ENCODE measurements at regions not wholly inside any gene's neighbourhood (a gene's known extent, or its start where the extent isn't known, plus 50 kb on each side); places are given as distances from the start of the nearest gene placed in this dataset.

DNA sequence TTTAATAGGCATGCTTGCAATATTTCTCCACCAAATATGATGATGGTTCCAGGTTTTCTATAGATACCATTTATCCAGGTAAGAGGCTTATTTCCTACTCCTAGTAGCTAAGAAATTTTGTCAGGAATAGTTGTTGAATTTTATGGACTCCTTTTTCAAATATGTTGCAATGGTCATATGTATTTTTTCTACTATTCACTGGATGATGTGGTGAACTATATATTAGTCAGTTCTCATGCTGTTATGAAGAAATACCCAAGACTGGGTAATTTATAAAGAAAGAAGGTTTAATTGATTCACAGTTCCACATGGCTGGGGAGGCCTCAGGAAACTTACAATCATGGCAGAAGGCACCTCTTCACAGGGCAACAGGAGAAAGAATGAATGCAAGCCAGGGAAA is 141.1 kb upstream of the NR3C1 start:
- H3K9me3 ChIP-seq, result peaks cover 0 to 6% (median 1%) of the 10 kb centered on the region in 4 donors
- H3K4me1 ChIP-seq, result no peaks in the 10 kb centered on the region
- H3K27me3 ChIP-seq, result no peaks in the 10 kb centered on the region
- intact Hi-C loops (cut with DNase I; ENCODE audit: low total_unique reads), result no loop called here
- DNase-seq, result no peak
- no peak overlapping the region for H3K27ac ChIP-seq
- TF ChIP-seq EP300 (IDR thresholded peaks at IDR 0.05) (no peak), POLR2A (IDR thresholded peaks at IDR 0.05) (no peak), POLR2AphosphoS5 (IDR thresholded peaks at IDR 0.05) (no peak)
- TF ChIP-seq, protein P1, sequence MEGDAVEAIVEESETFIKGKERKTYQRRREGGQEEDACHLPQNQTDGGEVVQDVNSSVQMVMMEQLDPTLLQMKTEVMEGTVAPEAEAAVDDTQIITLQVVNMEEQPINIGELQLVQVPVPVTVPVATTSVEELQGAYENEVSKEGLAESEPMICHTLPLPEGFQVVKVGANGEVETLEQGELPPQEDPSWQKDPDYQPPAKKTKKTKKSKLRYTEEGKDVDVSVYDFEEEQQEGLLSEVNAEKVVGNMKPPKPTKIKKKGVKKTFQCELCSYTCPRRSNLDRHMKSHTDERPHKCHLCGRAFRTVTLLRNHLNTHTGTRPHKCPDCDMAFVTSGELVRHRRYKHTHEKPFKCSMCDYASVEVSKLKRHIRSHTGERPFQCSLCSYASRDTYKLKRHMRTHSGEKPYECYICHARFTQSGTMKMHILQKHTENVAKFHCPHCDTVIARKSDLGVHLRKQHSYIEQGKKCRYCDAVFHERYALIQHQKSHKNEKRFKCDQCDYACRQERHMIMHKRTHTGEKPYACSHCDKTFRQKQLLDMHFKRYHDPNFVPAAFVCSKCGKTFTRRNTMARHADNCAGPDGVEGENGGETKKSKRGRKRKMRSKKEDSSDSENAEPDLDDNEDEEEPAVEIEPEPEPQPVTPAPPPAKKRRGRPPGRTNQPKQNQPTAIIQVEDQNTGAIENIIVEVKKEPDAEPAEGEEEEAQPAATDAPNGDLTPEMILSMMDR (IDR thresholded peaks at IDR 0.05), result no peak
- no peak overlapping the region for H3K4me3 ChIP-seq
- H3K36me3 ChIP-seq, result no peaks in the 10 kb centered on the region

DNA sequence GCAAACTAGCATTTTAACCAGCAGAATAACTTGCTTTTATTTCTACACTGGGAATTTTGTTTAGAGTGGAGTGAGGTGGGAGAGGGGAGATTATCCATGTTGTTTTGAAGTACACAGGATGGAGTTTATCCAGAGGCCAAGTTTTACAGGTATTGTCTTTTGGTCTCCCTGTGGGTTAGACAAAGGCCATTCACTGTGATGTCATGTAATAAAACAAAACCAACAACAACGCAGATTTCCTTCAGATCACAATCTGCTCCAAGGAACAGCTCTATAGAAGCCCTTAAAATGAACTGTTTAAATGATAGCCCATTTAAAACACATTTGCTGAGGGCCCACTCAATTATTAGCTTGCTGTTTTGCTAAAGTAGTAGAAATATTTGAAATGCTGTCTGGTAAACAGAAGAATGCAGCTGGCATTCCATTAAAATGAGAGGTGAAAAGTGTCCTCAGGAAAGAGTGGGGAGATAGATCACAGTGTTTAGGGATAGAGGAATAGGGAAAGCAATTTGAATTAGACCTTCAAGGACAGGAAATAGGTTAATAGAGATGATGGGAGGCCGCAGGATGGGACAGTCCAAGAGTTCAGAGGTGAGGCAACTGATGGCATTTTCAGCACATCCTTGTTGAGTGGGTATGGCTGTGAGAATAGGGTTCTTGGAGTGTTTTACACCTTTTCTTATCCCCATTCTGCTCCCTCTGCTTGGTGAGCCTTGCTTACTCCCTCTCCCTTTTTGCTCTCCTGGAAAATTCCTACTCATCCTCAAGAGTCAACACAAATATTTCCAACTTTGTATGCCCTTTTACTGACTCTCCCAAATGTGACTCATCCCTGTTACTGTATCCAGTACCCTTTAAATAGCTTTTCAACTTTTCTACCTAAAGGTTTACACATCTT is 140.1 kb upstream of the NR3C1 start:
- Histone ChIP-seq H3K27ac (no peak overlapping the region), H3K36me3 (no peaks in the 10 kb centered on the region), H3K4me3 (no peak overlapping the region), H3K27me3 (no peaks in the 10 kb centered on the region), H3K4me1 (no peaks in the 10 kb centered on the region), H3K9me3 (peaks cover 0 to 15% (median 8%) of the 10 kb centered on the region in 4 donors)
- intact Hi-C loops (cut with DNase I; ENCODE audit: low total_unique reads), result no loop called here
- TF ChIP-seq, protein P1 (IDR thresholded peaks at IDR 0.05), result no peak
- no peak for DNase-seq
- WGBS, 5 donors, result 56 to 85% (median 73%) methylated on average over 2 of the region's 2 CpGs

DNA sequence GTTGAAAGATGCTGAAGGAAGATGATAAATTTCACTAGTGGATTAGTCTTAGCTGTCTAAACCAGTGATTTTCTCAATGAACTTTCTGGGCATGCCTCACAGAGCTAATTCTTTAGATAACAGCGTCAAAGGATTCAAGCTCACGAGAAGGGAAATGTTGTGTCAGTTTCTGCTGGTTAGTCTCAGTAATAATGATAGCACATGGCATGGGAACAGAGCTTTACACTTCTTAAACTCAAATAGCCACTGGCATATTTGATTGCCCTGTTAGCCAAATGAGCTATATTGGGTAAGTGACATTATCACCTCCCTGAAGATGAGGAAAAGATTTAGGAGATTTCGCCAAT is 139.3 kb upstream of the NR3C1 start:
- 60 to 71% (median 67%) methylated on average over 3 of the region's 3 CpGs for WGBS, 5 donors
- H3K27me3 ChIP-seq, result no peaks in the 10 kb centered on the region
- DNase-seq, result no peak
- TF ChIP-seq POLR2AphosphoS5 (IDR thresholded peaks at IDR 0.05), result no peak
- H3K4me3 ChIP-seq, result no peak overlapping the region
- intact Hi-C loops (cut with DNase I; ENCODE audit: low total_unique reads), result no loop called here
- H3K4me1 ChIP-seq, result no peaks in the 10 kb centered on the region
- no peaks in the 10 kb centered on the region for H3K36me3 ChIP-seq
- no peak overlapping the region for H3K27ac ChIP-seq
- H3K9me3 ChIP-seq, result peaks cover 0 to 15% (median 8%) of the 10 kb centered on the region in 4 donors

DNA sequence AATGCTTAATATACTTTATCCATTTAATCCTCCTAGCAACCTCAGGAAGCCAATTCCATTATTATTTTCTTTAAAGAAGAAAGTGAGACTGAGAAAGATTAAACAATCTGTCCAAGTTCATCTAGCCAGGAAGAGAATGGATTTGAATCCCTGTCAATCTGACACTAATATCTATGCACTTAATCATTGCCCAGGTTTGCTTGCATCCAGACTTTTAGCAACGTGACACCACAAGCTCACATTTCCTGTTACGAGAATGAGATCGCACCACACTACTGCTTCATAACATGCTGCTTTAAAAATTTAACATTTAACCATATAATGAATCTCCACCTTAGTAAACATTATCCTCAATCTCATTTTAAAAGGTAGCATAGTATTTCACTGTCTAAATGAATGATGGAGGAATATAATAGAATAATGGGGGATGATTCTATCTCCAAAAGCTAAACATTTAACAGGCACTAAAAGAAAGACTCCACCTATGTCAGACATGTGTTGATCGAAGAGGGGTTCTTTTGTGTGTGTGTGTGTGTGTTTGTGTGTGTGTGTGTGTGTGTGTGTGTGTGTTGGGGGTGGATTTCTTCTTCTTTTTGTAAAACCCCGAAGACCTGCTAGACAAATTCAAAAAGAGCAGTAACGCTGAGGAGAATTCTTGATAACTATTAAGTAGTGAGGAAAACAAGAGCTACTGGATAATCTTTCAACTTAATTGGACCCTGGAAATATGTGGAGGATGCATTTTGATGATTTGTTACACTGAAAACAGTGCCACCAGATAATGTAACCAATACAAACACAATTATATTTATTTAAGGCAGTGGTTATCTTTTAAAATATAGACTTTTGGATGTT is 138.7 kb upstream of the NR3C1 start:
- Histone ChIP-seq H3K36me3 (no peaks in the 10 kb centered on the region), H3K27me3 (no peaks in the 10 kb centered on the region), H3K9me3 (peaks cover 0 to 14% (median 8%) of the 10 kb centered on the region in 4 donors), H3K4me3 (no peak overlapping the region), H3K27ac (no peak overlapping the region), H3K4me1 (no peaks in the 10 kb centered on the region)
- TF ChIP-seq, protein P1 (IDR thresholded peaks at IDR 0.05), result no peak
- intact Hi-C loops (cut with DNase I; ENCODE audit: low total_unique reads), result no loop called here
- no peak for DNase-seq
- WGBS, 5 donors, result 57 to 67% (median 65%) methylated on average over 6 of the region's 6 CpGs

DNA sequence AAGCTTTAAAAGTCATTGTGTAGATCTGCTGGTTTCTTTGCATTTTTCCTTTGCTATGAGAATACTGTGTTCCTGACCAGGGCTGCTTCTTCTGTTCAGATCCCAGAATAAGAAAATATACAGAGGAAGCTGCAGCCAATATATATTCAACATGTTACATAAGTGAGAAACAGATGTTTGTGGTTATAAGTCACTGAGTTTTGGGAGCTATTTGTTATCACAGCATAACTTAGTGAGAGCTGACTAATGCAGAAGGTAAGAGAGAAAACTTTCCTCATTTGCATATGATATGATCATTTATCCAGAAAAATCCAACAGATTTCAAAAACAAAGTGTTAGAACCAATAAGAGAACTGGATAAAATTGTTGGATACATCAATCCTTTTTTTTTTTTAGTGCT is 136.3 kb upstream of the NR3C1 start:
- no peaks in the 10 kb centered on the region for H3K4me1 ChIP-seq
- no peaks in the 10 kb centered on the region for H3K36me3 ChIP-seq
- peaks cover 0 to 12% (median 7%) of the 10 kb centered on the region in 4 donors for H3K9me3 ChIP-seq
- TF ChIP-seq POLR2A (IDR thresholded peaks at IDR 0.05) (no peak), POLR2AphosphoS5 (IDR thresholded peaks at IDR 0.05) (no peak), EP300 (IDR thresholded peaks at IDR 0.05) (no peak)
- TF ChIP-seq, protein P1 (IDR thresholded peaks at IDR 0.05), result no peak
- H3K4me3 ChIP-seq, result no peak overlapping the region
- intact Hi-C loops (cut with DNase I; ENCODE audit: low total_unique reads), result no loop called here
- no peak overlapping the region for H3K27ac ChIP-seq
- H3K27me3 ChIP-seq, result no peaks in the 10 kb centered on the region
- no peak for DNase-seq
